Cardiac muscle cell (in vitro differentiated cells and primary cell): ENCODE measurements at regions not wholly inside any gene's neighbourhood (a gene's known extent, or its start where the extent isn't known, plus 50 kb on each side); places are given as distances from the start of the nearest gene placed in this dataset.

Source experiments
- DNase-seq, 2 donors: peaks; one replicate each; pipeline versions ENCODE4 v3.0.0 to v3.0.0-alpha.2; 2010 to 2017; ENCODE audit warnings: low read depth in 1 of 2, low spot score in 1 of 2
- H3K27ac ChIP-seq: fragments of 200-600 bp; sonication (generic); 2 replicates; pipeline ENCODE4 v1.5.1; 2016
- H3K27me3 ChIP-seq: fragments of 200-600 bp; sonication (generic); 2 replicates; pipeline ENCODE4 v1.6.0; 2016; ENCODE audit warnings: control low read depth
- H3K36me3 ChIP-seq: fragments of 200-600 bp; sonication (generic); 2 replicates; pipeline ENCODE4 v1.5.1; 2016; ENCODE audit warnings: control low read depth
- H3K4me1 ChIP-seq: fragments of 200-600 bp; sonication (generic); 2 replicates; pipeline ENCODE4 v1.8.1; 2017; ENCODE audit warnings: low read depth, mild to moderate bottlenecking, mixed run types
- H3K4me3 ChIP-seq: fragments of 200-600 bp; sonication (generic); 2 replicates; pipeline ENCODE4 v1.5.1; 2016; ENCODE audit warnings: mild to moderate bottlenecking
- H3K9me3 ChIP-seq: fragments of 200-600 bp; sonication (generic); 2 replicates; pipeline ENCODE4 v1.5.1; 2017; ENCODE audit warnings: low read depth, mild to moderate bottlenecking, control low read depth
- TF ChIP-seq, protein P1 (sequence below): IDR thresholded peaks from 2 replicates; pipeline ENCODE4 v1.5.1; 2012; ENCODE audit warnings: low read depth, mild to moderate bottlenecking, low read length

DNA sequence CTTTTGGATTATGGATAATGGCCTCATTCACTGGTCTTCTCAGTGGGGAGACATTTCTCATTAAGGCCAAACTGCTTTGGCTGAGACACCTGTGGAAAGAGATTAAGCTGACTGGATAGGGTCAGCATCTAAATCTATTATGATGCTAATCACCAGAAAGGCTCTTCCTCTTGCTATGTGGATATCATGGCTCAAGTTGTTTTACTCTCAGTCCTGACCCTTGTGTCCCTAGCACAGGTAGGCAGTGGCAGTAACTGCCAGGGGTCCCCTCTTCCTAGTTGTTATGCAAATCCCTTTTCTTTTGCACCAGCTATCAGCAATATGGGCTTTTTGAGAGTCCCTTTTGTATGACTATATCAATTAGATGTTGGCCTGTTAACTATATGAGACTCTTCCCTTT lies 335.7 kb upstream of the PLET1 start:
- Histone ChIP-seq H3K4me1 (no peaks in the 10 kb centered on the region), H3K9me3 (no peaks in the 10 kb centered on the region), H3K36me3 (no peaks in the 10 kb centered on the region), H3K27ac (no peak overlapping the region), H3K4me3 (no peak overlapping the region), H3K27me3 (no peaks in the 10 kb centered on the region)
- TF ChIP-seq, protein P1, sequence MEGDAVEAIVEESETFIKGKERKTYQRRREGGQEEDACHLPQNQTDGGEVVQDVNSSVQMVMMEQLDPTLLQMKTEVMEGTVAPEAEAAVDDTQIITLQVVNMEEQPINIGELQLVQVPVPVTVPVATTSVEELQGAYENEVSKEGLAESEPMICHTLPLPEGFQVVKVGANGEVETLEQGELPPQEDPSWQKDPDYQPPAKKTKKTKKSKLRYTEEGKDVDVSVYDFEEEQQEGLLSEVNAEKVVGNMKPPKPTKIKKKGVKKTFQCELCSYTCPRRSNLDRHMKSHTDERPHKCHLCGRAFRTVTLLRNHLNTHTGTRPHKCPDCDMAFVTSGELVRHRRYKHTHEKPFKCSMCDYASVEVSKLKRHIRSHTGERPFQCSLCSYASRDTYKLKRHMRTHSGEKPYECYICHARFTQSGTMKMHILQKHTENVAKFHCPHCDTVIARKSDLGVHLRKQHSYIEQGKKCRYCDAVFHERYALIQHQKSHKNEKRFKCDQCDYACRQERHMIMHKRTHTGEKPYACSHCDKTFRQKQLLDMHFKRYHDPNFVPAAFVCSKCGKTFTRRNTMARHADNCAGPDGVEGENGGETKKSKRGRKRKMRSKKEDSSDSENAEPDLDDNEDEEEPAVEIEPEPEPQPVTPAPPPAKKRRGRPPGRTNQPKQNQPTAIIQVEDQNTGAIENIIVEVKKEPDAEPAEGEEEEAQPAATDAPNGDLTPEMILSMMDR: no peak
- DNase-seq: no peak

DNA sequence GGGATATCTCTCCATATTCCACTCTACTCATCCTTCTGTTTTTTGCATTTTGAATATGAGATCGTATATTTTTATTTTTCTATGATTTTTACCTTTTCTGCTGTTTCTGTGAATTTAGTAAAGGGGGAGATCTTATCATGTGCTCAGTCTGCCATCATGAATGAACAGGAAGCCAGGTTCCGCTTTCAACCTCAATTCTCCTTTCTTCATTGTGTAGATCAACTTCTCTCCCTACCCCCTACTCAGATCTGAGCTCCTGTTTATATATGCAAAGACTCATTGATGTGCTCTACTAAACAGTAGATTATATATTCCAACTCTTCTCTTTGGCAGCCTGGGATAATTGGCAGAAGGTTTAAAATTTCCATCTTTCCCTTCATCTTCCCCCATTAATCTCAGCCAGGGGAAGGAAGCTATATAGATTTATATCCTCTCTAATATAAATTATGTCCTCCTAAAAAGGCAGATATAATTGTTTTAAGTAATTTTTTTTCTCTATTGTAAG lies 336.7 kb upstream of the PLET1 start:
- no peaks in the 10 kb centered on the region for H3K9me3 ChIP-seq

DNA sequence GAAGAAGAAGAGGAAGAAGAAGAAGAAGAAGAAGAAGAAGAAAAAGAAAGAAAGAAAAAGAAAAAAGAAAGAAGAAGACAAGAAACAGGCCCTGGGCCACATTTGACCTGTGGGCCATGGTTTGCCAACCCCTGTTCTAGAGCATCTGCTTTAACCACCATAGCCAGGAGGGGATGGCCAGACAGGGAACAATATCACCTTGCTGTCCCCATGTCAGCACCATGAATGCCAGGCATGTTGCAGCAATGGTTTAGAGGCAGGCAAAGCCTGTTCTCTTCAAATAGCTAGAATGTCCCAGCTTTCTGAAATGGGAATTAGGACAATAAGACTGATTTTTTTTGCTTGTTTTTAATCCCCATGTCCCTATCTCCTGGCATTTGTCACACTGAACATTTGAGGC lies 338.6 kb upstream of the PLET1 start:
- Histone ChIP-seq H3K9me3 (no peaks in the 10 kb centered on the region), H3K4me3 (no peak overlapping the region)

More for the DNA sequence above, 336.7 kb upstream of the PLET1 start:
- Histone ChIP-seq H3K27ac (no peak overlapping the region), H3K4me3 (no peak overlapping the region), H3K36me3 (no peaks in the 10 kb centered on the region), H3K4me1 (no peaks in the 10 kb centered on the region), H3K27me3 (no peaks in the 10 kb centered on the region)
- TF ChIP-seq, protein P1: no peak
- DNase-seq: no peak

DNA sequence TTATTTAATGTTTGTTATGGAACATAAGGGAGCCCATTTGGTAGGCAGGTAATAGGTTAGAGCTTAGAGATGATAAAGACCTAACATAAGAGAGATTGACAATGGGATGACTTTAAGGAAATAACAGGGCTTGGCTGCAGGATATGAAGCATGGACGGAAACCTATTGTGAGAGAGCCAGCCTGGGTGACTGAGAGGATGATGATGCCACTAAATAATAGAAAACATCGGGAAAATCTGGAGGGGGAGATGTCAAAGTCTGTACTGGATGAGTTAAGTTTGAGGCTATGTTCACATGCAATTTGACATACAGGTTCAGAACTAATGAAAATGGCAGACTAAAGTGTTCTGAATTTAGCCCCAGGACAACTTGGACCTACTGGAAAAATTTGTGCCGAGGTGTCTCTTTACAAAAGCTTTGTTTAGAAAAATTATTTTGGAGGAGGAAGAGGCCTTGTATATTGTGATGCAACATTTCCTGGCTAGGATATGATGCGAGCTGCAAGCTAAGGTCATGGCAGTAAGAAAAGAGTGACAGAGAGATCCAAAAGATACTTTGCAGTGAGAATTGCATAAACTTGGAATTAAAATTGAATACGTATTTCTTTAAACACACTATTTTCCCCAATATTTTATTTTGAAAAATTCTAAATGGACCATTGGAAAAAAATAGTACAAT lies 339.3 kb upstream of the PLET1 start:
- peak in 1 of 2 donors; percentile 26 for DNase-seq
- no peaks in the 10 kb centered on the region for H3K9me3 ChIP-seq
- no peaks in the 10 kb centered on the region for H3K27me3 ChIP-seq
- no peak overlapping the region for H3K27ac ChIP-seq
- H3K4me3 ChIP-seq: no peak overlapping the region
- H3K4me1 ChIP-seq: no peaks in the 10 kb centered on the region
- H3K36me3 ChIP-seq: no peaks in the 10 kb centered on the region
- TF ChIP-seq, protein P1: no peak

More for the DNA sequence above, 338.6 kb upstream of the PLET1 start:
- H3K4me1 ChIP-seq: no peaks in the 10 kb centered on the region
- H3K36me3 ChIP-seq: no peaks in the 10 kb centered on the region
- no peak overlapping the region for H3K27ac ChIP-seq
- no peak for DNase-seq
- TF ChIP-seq, protein P1: no peak
- H3K27me3 ChIP-seq: no peaks in the 10 kb centered on the region

DNA sequence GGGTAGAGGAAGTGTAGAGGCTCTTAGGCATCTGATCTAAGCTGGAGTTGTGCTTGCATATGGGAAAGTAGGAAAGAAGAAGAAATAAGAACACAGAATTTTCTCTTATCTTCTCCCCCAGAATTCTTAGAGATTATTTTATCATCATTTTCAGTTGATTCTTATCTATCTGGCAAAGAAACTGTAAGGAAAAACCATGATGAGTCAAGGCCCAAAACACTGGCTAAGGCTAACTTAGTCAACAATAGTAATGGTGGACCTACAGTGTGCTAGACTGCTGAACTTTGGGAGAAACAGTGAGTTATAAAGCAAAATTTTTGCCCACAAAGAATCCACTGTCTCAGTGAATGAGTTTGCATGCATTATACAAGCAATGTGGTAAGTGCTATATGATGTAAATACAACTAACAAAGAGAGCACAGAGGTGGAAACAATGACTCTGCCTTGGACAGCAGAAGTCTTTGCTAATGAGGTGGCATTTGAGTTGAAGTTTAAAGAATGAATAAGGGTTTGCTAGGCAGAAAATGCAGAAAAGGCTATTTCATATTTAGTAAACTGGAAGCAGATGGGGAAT lies 344.5 kb upstream of the PLET1 start:
- Histone ChIP-seq H3K27me3 (no peaks in the 10 kb centered on the region), H3K36me3 (no peaks in the 10 kb centered on the region), H3K4me3 (no peak overlapping the region), H3K9me3 (no peaks in the 10 kb centered on the region), H3K27ac (no peak overlapping the region), H3K4me1 (peaks cover 1% of the 10 kb centered on the region)
- DNase-seq: no peak
- TF ChIP-seq, protein P1: no peak
